ENCODE measurements at regions not wholly inside any gene's neighbourhood (a gene's known extent, or its start where the extent isn't known, plus 50 kb on each side); places are given as distances from the start of the nearest gene placed in this dataset.
"Not testable (repeated sequence)": the region's sequence is repeated elsewhere in the genome, so short reads cannot be mapped to it uniquely, and the experiment has no call there.

- no peak for DNase-seq
- POLR2A ChIA-PET, result no interaction called here
- intact Hi-C loops (cut with micrococcal nuclease), result no loop called here
- no peak for TF ChIP-seq CTCF (IDR thresholded peaks at IDR 0.05)
- Mint-ChIP-seq H3K9me3 (peaks cover 5% of the 10 kb centered on the region), H3K27ac (no peak overlapping the region), H3K4me3 (no peak overlapping the region), H3K4me1 (ENCODE audit: low read depth) (peaks cover 4% of the 10 kb centered on the region), H3K27me3 (no peaks in the 10 kb centered on the region), H3K36me3 (ENCODE audit: low read depth) (no peaks in the 10 kb centered on the region)
- ATAC-seq, result no peak
- CTCF ChIA-PET, result no interaction called here
Observed at GRCh38 chrX:45401923-45402322, 201.2 kb upstream of the DIPK2B start.

- POLR2A ChIA-PET; H3K27ac Mint-ChIP-seq; H3K4me3 Mint-ChIP-seq; DNase-seq; ATAC-seq; H3K4me1 Mint-ChIP-seq (ENCODE audit: low read depth); H3K36me3 Mint-ChIP-seq (ENCODE audit: low read depth); CTCF ChIA-PET; H3K9me3 Mint-ChIP-seq; intact Hi-C loops (cut with micrococcal nuclease); H3K27me3 Mint-ChIP-seq: not testable (repeated sequence)
Observed at GRCh38 chrX:45400951-45401725, 200.5 kb upstream of the DIPK2B start.

- no peaks in the 10 kb centered on the region for H3K27me3 Mint-ChIP-seq
- H3K9me3 Mint-ChIP-seq, result peaks cover 3% of the 10 kb centered on the region
- no peak overlapping the region for H3K4me3 Mint-ChIP-seq
- no peak overlapping the region for H3K27ac Mint-ChIP-seq
- ChIA-PET CTCF (no interaction called here), POLR2A (interaction anchor here (0.5 kb wide), 1 partner anchor 986 kb away, joined by 3 read pairs; no protein-coding TSS in a partner anchor)
- DNase-seq (no peak), ATAC-seq (no peak)
- H3K4me1 Mint-ChIP-seq (ENCODE audit: low read depth), result peaks cover 4% of the 10 kb centered on the region
- intact Hi-C loops (cut with micrococcal nuclease), result no loop called here
- H3K36me3 Mint-ChIP-seq (ENCODE audit: low read depth), result no peaks in the 10 kb centered on the region
- no peak for TF ChIP-seq CTCF (IDR thresholded peaks at IDR 0.05)
Observed at GRCh38 chrX:45400027-45400779, 199.5 kb upstream of the DIPK2B start.

- no peaks in the 10 kb centered on the region for H3K27me3 Mint-ChIP-seq
- no peak for ATAC-seq
- POLR2A ChIA-PET, result no interaction called here
- no peak overlapping the region for H3K27ac Mint-ChIP-seq
- CTCF ChIA-PET, result no interaction called here
- TF ChIP-seq CTCF (IDR thresholded peaks at IDR 0.05), result no peak
- H3K9me3 Mint-ChIP-seq, result no peaks in the 10 kb centered on the region
- DNase-seq, result no peak
- H3K36me3 Mint-ChIP-seq (ENCODE audit: low read depth), result no peaks in the 10 kb centered on the region
- intact Hi-C loops (cut with micrococcal nuclease), result no loop called here
- H3K4me3 Mint-ChIP-seq, result no peak overlapping the region
- H3K4me1 Mint-ChIP-seq (ENCODE audit: low read depth), result no peaks in the 10 kb centered on the region
Observed at GRCh38 chrX:45385757-45386156, 185.1 kb upstream of the DIPK2B start.

GRCh38 chrX:45381841-45382240, 181.2 kb upstream of the DIPK2B start:
- ChIA-PET CTCF (no interaction called here), POLR2A (no interaction called here)
- intact Hi-C loops (cut with micrococcal nuclease), result no loop called here
- Mint-ChIP-seq H3K27me3 (no peaks in the 10 kb centered on the region), H3K9me3 (no peaks in the 10 kb centered on the region), H3K4me3 (no peak overlapping the region), H3K36me3 (ENCODE audit: low read depth) (no peaks in the 10 kb centered on the region), H3K4me1 (ENCODE audit: low read depth) (no peaks in the 10 kb centered on the region), H3K27ac (no peak overlapping the region)
- no peak for TF ChIP-seq CTCF (IDR thresholded peaks at IDR 0.05)
- DNase-seq (no peak), ATAC-seq (no peak)
